Neural progenitor cell (in vitro differentiated cells): ENCODE measurements at regions not wholly inside any gene's neighbourhood (a gene's known extent, or its start where the extent isn't known, plus 50 kb on each side); places are given as distances from the start of the nearest gene placed in this dataset.

Experiments
- CTCF ChIP-seq: fragments of 200-600 bp; sonication (generic); IDR thresholded peaks from 2 replicates; pipeline ENCODE4 v1.5.1; 2017; ENCODE audit warnings: antibody characterized with exemption, mild to moderate bottlenecking
- EZH2 ChIP-seq: fragments of 200-600 bp; sonication (generic); IDR thresholded peaks from 2 replicates; pipeline ENCODE4 v1.6.1; 2017; ENCODE audit warnings: antibody characterized with exemption, mild to moderate bottlenecking, moderate library complexity
- EZH2phosphoT487 ChIP-seq: fragments of 200-600 bp; sonication (generic); IDR thresholded peaks from 2 replicates; pipeline ENCODE4 v1.6.1; 2017; ENCODE audit warnings: antibody characterized with exemption

DNA sequence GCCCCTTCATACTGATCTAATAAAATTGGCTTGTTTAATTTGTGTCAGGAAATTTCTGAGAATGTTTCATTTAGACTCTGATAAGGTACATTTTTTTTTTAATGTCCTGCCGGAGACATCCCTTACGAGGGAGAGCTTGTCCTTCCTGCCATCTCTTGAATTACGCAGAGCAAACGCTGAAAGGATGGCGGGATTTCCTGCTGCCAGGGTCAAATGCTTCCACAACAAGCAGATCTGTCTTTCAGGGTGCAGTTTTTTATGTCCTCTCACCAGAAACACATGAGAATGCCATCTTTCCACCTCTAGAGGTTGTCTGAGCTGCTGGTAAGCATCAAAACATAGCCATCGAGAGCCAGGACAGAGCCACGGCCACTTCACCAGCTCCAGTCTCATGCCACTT is 126.8 kb upstream of the ARHGAP5 start:
- no peak for TF ChIP-seq CTCF
- no peak for TF ChIP-seq EZH2phosphoT487
- no peak for TF ChIP-seq EZH2
